AG04450 (cell line): ENCODE measurements at regions not wholly inside any gene's neighbourhood (a gene's known extent, or its start where the extent isn't known, plus 50 kb on each side); places are given as distances from the start of the nearest gene placed in this dataset.
"Not testable (repeated sequence)": the region's sequence is repeated elsewhere in the genome, so short reads cannot be mapped to it uniquely, and the experiment has no call there.

ENCODE experiments used
- CTCF ChIA-PET: fragments of 300-600, 350-600 bp; formaldehyde crosslinking; extraction: SDS; loops from one replicate; lab custom pipeline; 2022; ENCODE audit warnings: antibody characterized with exemption, inconsistent platforms; lab: Charles Lee
- POLR2A ChIA-PET: fragments of 350-600 bp; formaldehyde crosslinking; extraction: SDS; loops from one replicate; lab custom pipeline; 2021; ENCODE audit warnings: antibody characterized with exemption, inconsistent platforms; lab: Yijun Ruan, JAX
- DNase-seq: peaks from one replicate; pipeline ENCODE4 v3.0.0-alpha.2; 2011; ENCODE audit warnings: low read depth, low spot score
- H3K27ac ChIP-seq: one replicate; pipeline ENCODE4 v1.5.1; 2012; ENCODE audit warnings: low read depth, low read length, control low read depth
- H3K27me3 ChIP-seq: one replicate; pipeline ENCODE4 v1.6.0; 2012; ENCODE audit warnings: low read length; ENCODE audit not compliant: control insufficient read depth, insufficient read depth
- H3K4me3 ChIP-seq: 2 replicates; pipeline ENCODE4 v1.5.1; 2011; ENCODE audit warnings: mild to moderate bottlenecking, low read depth, low read length, control low read depth
- H3K9me3 ChIP-seq: 2 replicates; pipeline ENCODE4 v1.5.1; 2012; ENCODE audit warnings: low read length; ENCODE audit not compliant: control insufficient read depth, insufficient read depth
- CTCF ChIP-seq: IDR thresholded peaks from 2 replicates; pipeline ENCODE4 v1.5.1; 2011; ENCODE audit warnings: low read depth, low read length, control low read depth, inconsistent platforms

- Histone ChIP-seq H3K27ac (no peak overlapping the region), H3K4me3 (no peak overlapping the region), H3K9me3 (peaks cover 27% of the 10 kb centered on the region), H3K27me3 (no peaks in the 10 kb centered on the region)
- TF ChIP-seq CTCF = no peak
- ChIA-PET POLR2A (no interaction called here), CTCF (no interaction called here)
- no peak for DNase-seq
Observed at GRCh38 chr7:138338361-138338760, 121.7 kb upstream of the TRIM24 start.

GRCh38 chr7:138339229-138339628, 120.8 kb upstream of the TRIM24 start:
- CTCF ChIA-PET, H3K27ac ChIP-seq, POLR2A ChIA-PET, DNase-seq, H3K27me3 ChIP-seq, H3K4me3 ChIP-seq: not testable (repeated sequence)
- peaks cover 24% of the 10 kb centered on the region for H3K9me3 ChIP-seq

GRCh38 chr7:138342990-138343389, 117.1 kb upstream of the TRIM24 start:
- ChIA-PET POLR2A (no interaction called here), CTCF (interaction anchor here (0.9 kb wide), 1 partner anchor 395 kb away, joined by 3 read pairs; no protein-coding TSS in a partner anchor)
- Histone ChIP-seq H3K4me3 (no peak overlapping the region), H3K27me3 (no peaks in the 10 kb centered on the region), H3K27ac (no peak overlapping the region), H3K9me3 (peaks cover 21% of the 10 kb centered on the region)
- DNase-seq = no peak
- no peak for TF ChIP-seq CTCF

- H3K9me3 ChIP-seq = peaks cover 20% of the 10 kb centered on the region
- POLR2A ChIA-PET = no interaction called here
Observed at GRCh38 chr7:138345567-138345966, 114.5 kb upstream of the TRIM24 start.

GRCh38 chr7:138346975-138347374, 113.1 kb upstream of the TRIM24 start:
- Histone ChIP-seq H3K9me3 (peaks cover 23% of the 10 kb centered on the region), H3K27ac (no peak overlapping the region), H3K27me3 (no peaks in the 10 kb centered on the region), H3K4me3 (no peak overlapping the region)
- DNase-seq = no peak
- TF ChIP-seq CTCF = no peak
- ChIA-PET CTCF (no interaction called here), POLR2A (no interaction called here)

More at GRCh38 chr7:138345567-138345966, 114.5 kb upstream of the TRIM24 start:
- H3K4me3 ChIP-seq = no peak overlapping the region
- no peak for DNase-seq
- CTCF ChIA-PET = no interaction called here
- no peaks in the 10 kb centered on the region for H3K27me3 ChIP-seq
- no peak for TF ChIP-seq CTCF
- H3K27ac ChIP-seq = no peak overlapping the region
